ENCODE measurements at regions not wholly inside any gene's neighbourhood (a gene's known extent, or its start where the extent isn't known, plus 50 kb on each side); places are given as distances from the start of the nearest gene placed in this dataset.
A peak's percentile ranks its signal among the peaks of the same experiment; 100 is the strongest.

DNA sequence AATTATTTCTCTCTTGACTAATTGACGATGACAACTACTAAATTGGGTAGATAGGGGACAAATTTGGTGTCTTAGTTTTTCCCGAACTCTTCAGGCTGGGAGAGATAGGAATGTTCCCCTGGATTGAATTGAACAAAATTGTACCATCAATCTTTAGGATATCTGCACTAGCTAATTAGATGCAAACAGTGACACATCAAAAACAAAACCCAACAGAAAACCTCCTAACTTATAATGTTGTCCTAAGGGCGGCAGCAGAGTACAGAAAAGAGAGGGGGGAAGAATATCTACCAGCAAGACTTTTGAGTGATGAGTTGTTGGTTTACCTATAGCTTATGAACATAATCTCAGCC is 342.9 kb downstream of the INSIG2 start:
- in situ Hi-C loops (cut with MboI) (no loop called here), intact Hi-C loops (cut with micrococcal nuclease) (loop anchor here (1.0 kb wide), 1 partner anchor 424 kb away; no protein-coding TSS in a partner anchor)
- no peaks in the 10 kb centered on the region for H3K79me2 ChIP-seq (ENCODE audit: control insufficient read depth, insufficient read depth, low read length)
- peaks cover 0 to 5% of the 10 kb centered on the region in 2 experiments; a peak in 1 of 5 replicates for H3K27me3 ChIP-seq (ENCODE audit: control insufficient read depth in 2 of 2, insufficient read depth in 2 of 2, low read length in 2 of 2)
- H3K27ac ChIP-seq (ENCODE audit: extremely low read depth, low read depth, low read length), result no peak overlapping the region
- no peaks in the 10 kb centered on the region for H3K9me1 ChIP-seq (ENCODE audit: control insufficient read depth, insufficient read depth, low read length)
- CTCF ChIA-PET (ENCODE audit: low intra/inter-chr PET ratio), result interaction anchor here (0.6 to 1.2 kb wide), 2 partner anchors 434 to 1138 kb away, joined by 3 read pairs; no protein-coding TSS in a partner anchor
- H3K4me3 ChIP-seq, result no peak overlapping the region
- no peaks in the 10 kb centered on the region for H3K4me1 ChIP-seq (replicated peaks in 1 of 2; ENCODE audit: control insufficient read depth in 2 of 2, insufficient read depth in 2 of 2, low read length in 2 of 2)
- no peak overlapping the region for H3K9ac ChIP-seq (ENCODE audit: insufficient read depth in 1 of 2, low read depth in 2 of 2, low read length in 2 of 2)
- H3K36me3 ChIP-seq (ENCODE audit: control insufficient read depth, insufficient read depth, low read length), result no peaks in the 10 kb centered on the region
- POLR2A ChIA-PET, result interaction anchor here (0.6 kb wide), 1 partner anchor 796 kb away, joined by 3 read pairs; no protein-coding TSS in a partner anchor
- H2AFZ ChIP-seq (ENCODE audit: low read depth, low read length), result no peak overlapping the region
- BruUV-seq (replicated peaks), result no TSS peak
- peak; percentile 62; the same call in 2 of the 3 replicates for ATAC-seq
- peak in 2 of 4 experiments; percentile 9 to 22 for DNase-seq (ENCODE audit: extremely low read depth in 1 of 4, low spot score in 3 of 4)
- no peaks in the 10 kb centered on the region for H3K9me3 ChIP-seq (replicated peaks; ENCODE audit: control insufficient read depth, insufficient read depth, low read depth, low read length)
- no peak for FAIRE-seq
- 0% methylated on average over 3 of the region's 3 CpGs for WGBS (ENCODE audit: insufficient coverage, low coverage, missing lambda C conversion rate)
- H3K4me2 ChIP-seq (ENCODE audit: insufficient read depth, low read length), result no peak overlapping the region
- no peaks in the 10 kb centered on the region for H4K20me1 ChIP-seq (replicated peaks; ENCODE audit: control insufficient read depth, insufficient read depth, low read length)
- TF ChIP-seq, protein P1, sequence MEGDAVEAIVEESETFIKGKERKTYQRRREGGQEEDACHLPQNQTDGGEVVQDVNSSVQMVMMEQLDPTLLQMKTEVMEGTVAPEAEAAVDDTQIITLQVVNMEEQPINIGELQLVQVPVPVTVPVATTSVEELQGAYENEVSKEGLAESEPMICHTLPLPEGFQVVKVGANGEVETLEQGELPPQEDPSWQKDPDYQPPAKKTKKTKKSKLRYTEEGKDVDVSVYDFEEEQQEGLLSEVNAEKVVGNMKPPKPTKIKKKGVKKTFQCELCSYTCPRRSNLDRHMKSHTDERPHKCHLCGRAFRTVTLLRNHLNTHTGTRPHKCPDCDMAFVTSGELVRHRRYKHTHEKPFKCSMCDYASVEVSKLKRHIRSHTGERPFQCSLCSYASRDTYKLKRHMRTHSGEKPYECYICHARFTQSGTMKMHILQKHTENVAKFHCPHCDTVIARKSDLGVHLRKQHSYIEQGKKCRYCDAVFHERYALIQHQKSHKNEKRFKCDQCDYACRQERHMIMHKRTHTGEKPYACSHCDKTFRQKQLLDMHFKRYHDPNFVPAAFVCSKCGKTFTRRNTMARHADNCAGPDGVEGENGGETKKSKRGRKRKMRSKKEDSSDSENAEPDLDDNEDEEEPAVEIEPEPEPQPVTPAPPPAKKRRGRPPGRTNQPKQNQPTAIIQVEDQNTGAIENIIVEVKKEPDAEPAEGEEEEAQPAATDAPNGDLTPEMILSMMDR (IDR thresholded peaks at IDR 0.05 in 2 of 3, conservative IDR thresholded peaks at IDR 0.05 in 1 of 3; ENCODE audit: insufficient read depth in 2 of 3, low read depth in 1 of 3, low read length in 3 of 3), result peak; percentile 23 to 54 (median 23); a peak in 3 of 6 replicates
- TF ChIP-seq, protein P2, sequence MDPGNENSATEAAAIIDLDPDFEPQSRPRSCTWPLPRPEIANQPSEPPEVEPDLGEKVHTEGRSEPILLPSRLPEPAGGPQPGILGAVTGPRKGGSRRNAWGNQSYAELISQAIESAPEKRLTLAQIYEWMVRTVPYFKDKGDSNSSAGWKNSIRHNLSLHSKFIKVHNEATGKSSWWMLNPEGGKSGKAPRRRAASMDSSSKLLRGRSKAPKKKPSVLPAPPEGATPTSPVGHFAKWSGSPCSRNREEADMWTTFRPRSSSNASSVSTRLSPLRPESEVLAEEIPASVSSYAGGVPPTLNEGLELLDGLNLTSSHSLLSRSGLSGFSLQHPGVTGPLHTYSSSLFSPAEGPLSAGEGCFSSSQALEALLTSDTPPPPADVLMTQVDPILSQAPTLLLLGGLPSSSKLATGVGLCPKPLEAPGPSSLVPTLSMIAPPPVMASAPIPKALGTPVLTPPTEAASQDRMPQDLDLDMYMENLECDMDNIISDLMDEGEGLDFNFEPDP (CRISPR knock-in tag; IDR thresholded peaks at IDR 0.05), result no peak
- TF ChIP-seq NFE2 (IDR thresholded peaks at IDR 0.05; ENCODE audit: low read depth), result peak; percentile 54
- TF ChIP-seq, protein P3, sequence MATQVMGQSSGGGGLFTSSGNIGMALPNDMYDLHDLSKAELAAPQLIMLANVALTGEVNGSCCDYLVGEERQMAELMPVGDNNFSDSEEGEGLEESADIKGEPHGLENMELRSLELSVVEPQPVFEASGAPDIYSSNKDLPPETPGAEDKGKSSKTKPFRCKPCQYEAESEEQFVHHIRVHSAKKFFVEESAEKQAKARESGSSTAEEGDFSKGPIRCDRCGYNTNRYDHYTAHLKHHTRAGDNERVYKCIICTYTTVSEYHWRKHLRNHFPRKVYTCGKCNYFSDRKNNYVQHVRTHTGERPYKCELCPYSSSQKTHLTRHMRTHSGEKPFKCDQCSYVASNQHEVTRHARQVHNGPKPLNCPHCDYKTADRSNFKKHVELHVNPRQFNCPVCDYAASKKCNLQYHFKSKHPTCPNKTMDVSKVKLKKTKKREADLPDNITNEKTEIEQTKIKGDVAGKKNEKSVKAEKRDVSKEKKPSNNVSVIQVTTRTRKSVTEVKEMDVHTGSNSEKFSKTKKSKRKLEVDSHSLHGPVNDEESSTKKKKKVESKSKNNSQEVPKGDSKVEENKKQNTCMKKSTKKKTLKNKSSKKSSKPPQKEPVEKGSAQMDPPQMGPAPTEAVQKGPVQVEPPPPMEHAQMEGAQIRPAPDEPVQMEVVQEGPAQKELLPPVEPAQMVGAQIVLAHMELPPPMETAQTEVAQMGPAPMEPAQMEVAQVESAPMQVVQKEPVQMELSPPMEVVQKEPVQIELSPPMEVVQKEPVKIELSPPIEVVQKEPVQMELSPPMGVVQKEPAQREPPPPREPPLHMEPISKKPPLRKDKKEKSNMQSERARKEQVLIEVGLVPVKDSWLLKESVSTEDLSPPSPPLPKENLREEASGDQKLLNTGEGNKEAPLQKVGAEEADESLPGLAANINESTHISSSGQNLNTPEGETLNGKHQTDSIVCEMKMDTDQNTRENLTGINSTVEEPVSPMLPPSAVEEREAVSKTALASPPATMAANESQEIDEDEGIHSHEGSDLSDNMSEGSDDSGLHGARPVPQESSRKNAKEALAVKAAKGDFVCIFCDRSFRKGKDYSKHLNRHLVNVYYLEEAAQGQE (IDR thresholded peaks at IDR 0.05; ENCODE audit: borderline replicate concordance), result peak; percentile 28; the same call in 1 of the 2 replicates
- TF ChIP-seq, protein P3 (CRISPR knock-in tag; IDR thresholded peaks at IDR 0.05; ENCODE audit: low read depth), result no peak
- peak; percentile 30; the same call in 1 of the 2 replicates for TF ChIP-seq ZNF316 (IDR thresholded peaks at IDR 0.05)
- peak; percentile 43 to 60 for TF ChIP-seq RAD21 (CRISPR knock-in tag; conservative IDR thresholded peaks at IDR 0.05 in 1 of 2, IDR thresholded peaks at IDR 0.05 in 1 of 2)
- 0 out of 2 replicates have a peak, but pooled peaks have one; percentile 13 for TF ChIP-seq MAFG (tag; conservative IDR thresholded peaks at IDR 0.05)

All from K562 (cell line).